HG03469 (cell line): ENCODE measurements at regions not wholly inside any gene's neighbourhood (a gene's known extent, or its start where the extent isn't known, plus 50 kb on each side); places are given as distances from the start of the nearest gene placed in this dataset.
A peak's percentile ranks its signal among the peaks of the same experiment; 100 is the strongest.
"Not testable (repeated sequence)": the region's sequence is repeated elsewhere in the genome, so short reads cannot be mapped to it uniquely, and the experiment has no call there.

ENCODE experiments used
- ATAC-seq: cut with Tn5 transposase; IDR thresholded peaks from one replicate; pipeline ENCODE4 v1.9.1; 2021; ENCODE audit warnings: mild to moderate bottlenecking, moderate library complexity, moderate number of reproducible peaks; ENCODE audit not compliant: unreplicated experiment

DNA sequence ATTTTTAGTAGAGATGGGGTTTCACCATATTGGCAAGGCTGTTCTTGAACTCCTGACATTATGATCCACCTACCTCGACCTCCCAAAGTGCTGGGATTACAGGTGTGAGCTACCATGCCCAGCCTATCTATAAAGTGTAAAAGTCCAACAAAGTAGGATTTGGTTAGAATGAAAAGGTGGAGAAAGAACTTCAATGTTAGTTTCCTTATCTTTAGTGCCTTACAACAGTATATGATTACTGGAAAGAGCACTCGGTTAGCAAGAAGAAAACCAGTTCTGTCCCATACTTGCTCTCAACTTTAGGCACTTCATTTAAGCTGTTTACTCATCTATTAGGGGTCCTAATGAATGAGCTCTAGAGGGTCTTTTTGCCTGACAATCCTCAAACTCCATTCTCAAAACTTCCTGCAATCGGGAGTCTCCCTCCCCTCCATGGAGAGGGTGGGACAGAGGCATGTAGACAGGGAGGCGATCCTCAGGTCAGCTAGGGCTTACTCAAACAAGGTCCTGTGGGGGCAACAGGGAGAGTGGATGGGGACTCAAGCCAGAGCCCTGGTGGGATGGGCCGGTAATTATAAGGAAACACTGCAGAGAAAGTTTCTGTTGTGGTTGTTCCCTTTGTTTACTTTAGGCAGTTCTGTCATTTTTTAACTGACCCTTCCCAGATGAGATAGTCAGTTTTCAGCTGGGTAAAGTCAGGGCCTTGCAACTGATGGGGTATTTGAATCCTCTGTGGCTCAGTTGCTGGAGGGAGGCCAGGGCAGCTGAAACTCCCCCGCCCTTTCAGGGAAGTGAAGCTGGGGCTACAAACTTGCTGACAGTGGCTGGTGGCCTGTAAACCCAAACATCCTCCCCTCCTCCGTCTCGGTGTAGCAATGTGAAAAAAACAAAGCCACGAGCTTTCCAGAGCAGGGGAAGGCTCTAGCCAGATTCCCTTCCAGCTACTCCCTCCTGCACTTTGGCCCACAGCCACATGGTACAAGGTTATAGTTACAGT, 64.4 kb upstream of the NOTCH2NLA start:
- not testable (repeated sequence) for ATAC-seq

DNA sequence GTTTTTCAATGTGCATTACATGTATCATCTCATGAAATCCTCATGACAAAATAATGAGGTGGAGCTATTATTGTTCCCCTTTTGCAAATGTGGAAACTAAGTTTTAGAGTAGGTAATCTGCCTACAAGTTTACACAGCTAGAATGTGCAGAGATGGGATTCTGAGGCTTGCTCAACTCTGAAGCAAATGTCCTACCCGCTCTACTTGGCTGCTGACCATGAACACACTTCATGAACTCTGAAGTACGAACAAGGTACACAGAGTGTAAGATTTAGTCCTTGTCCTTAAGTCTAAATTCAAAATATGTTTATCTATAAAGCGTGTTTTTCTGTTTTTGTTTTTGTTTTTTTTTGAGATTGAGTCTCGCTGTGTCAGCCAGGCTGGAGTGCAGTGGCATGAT, 63.6 kb upstream of the NOTCH2NLA start:
- not testable (repeated sequence) for ATAC-seq

DNA sequence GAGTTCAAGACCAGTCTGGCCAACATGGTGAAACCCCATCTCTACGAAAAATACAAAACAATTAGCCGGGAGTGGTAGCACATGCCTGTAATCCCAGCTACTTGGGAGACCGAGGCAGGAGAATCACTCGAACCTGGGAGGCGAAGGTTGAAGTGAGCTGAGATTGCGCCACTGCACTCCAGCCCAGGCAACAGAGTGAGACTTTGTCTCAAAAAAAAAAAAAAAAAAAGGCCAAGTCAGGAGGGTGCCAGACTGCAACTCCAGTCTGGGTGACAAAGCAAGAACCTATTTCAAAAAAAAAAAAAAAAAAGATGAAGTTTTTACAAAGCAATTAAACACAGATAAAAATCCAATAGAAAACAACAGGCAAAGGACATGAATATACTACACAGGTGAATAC, 59.1 kb upstream of the NOTCH2NLA start:
- ATAC-seq: not testable (repeated sequence)

DNA sequence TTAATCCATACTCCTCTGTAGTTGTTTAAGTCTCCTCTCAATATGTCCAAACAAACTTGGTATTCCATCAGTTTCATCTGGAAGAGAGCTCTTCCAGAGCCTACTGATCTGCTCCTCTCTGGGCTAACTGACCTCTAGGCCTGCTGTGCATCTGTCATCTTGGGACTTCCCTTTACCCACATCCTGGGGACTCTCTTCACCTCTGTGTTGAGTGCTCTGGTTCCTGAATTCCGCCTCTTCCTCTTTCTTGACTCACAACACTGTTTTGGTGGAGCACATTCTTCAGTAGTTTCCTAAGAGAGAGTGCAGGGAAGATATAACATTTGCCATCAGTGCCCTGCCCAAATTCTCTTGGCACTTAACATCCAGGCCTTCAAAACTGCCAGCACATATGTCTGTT, 55.9 kb upstream of the NOTCH2NLA start:
- ATAC-seq: not testable (repeated sequence)

DNA sequence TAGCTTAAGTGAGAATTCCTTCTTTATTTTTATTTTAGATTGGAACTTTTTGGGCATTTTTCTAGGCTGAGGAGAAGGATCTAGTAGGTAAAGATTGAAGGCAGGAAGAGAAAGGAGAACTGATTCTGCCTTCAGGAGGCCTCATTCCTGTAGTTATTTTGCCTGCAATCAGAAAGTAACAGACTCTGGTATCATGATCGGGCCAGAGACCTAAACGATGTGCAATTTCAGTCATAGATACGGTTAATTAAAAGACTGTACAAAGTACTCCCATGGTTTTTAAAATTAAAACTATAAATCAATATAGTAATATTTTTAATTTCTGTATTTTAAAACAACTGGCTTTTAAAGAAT, 54.7 kb upstream of the NOTCH2NLA start:
- ATAC-seq: peak; percentile 12

DNA sequence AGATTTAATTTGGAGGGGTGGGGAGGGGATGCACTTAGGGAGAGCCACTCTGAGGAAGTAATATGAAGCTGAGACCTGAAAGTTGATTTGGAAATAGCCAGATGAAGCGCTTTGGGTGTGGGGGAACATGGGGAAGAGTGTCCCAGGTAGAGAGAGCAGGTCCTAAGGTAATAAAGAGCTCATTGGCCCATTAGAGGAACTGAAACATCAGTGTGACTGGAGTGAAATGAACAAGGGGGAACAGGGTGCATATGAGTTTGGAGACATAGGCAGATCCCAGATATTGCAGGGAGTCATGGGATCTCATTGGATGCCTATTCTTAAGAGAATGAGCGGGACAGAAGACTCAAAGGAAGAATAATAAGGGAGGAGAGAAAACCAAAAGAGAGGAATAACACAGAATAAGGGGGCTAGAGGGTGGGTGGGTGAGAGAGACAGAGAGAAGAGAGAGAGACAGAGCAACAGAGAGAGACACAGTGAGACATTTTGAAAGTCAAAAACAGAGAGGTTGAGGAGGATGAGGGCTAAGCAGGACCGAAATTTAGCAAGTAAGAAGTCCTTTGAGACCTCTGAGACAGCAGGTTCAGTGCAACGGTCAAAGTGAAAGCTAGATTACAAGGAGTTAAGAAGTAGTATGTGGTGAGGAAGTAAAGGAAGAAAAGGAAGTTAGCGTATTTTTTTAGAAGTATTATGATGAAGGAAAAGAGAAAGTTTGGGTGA, 54.1 kb upstream of the NOTCH2NLA start:
- ATAC-seq: peak; percentile 63

DNA sequence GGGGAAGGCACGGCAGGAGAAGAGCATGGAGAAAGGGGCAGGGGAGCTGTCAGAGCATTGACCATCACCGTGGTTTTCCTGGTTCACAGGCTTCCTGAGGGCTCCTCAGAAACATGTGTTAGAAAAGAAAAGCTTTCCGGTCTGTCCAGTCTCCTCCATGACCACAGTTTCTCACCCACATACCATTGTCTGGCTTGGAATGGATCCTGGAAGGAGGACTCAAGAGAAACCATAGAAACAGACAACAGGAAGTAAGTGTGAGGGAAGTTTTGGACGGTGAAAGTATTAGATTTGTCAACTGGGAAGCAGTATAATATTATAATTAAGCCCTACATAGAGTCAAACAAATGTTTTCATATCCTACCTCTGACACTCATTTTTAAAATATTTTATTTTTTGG, 52.7 kb upstream of the NOTCH2NLA start:
- not testable (repeated sequence) for ATAC-seq

DNA sequence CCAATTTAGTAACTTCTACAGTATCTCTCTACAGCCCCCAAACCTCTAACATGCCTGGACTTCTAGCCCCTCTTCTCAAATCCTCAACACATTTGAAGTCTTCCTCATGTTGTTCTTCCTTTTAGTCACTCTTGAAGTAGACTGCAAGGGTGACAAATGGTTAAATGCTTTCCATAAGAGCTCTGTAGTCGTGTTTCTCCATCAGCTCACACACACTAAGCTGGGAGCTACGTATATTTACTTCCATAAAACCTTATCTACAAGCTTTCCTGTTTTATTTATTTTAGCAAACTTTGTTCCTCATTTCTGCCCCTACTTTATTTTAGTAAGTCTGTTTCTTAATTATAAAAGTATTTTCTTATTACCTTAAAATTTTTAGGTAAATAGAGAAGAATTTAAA, 49.9 kb upstream of the NOTCH2NLA start:
- ATAC-seq: not testable (repeated sequence)
